ENCODE measurements at regions not wholly inside any gene's neighbourhood (a gene's known extent, or its start where the extent isn't known, plus 50 kb on each side); places are given as distances from the start of the nearest gene placed in this dataset.

DNA sequence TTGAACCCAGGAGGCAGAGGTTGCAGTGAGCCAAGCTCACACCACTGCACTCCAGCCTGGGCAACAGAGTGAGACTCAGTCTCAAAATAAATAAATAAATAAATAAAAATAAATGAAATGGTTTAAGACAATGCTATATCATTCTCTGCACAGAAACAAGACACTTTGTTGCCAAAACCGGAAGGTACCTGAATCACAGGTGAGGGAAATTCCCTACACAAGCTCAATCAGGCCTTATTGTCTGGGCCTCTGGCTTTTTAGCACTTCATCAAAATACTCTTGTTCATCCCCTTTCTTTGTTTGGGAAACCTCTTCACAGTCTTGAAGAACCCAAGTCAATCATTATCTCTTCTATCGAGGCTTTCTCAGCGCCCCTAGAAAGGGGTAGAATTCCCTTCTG lies 166.1 kb upstream of the NPSR1 start:
- Histone ChIP-seq H2AFZ (ENCODE audit: low read depth, low read length) (no peak overlapping the region), H3K4me3 (ENCODE audit: low read length) (no peak overlapping the region), H3K27me3 (ENCODE audit: insufficient read depth, low read length) (no peaks in the 10 kb centered on the region), H3K9me3 (ENCODE audit: low read length) (no peaks in the 10 kb centered on the region), H3K4me1 (ENCODE audit: insufficient read depth, low read length) (no peaks in the 10 kb centered on the region), H3K36me3 (ENCODE audit: insufficient read depth, low read length) (no peaks in the 10 kb centered on the region)

- Histone ChIP-seq H3K4me1 (ENCODE audit: insufficient read depth, low read length) (no peaks in the 10 kb centered on the region), H2AFZ (ENCODE audit: low read depth, low read length) (no peak overlapping the region), H3K27me3 (ENCODE audit: insufficient read depth, low read length) (no peaks in the 10 kb centered on the region), H3K9me3 (ENCODE audit: low read length) (no peaks in the 10 kb centered on the region), H3K36me3 (ENCODE audit: insufficient read depth, low read length) (no peaks in the 10 kb centered on the region), H3K4me3 (ENCODE audit: low read length) (no peak overlapping the region)
Measured at GRCh38 chr7:34493752-34494151, 164.3 kb upstream of the NPSR1 start.

- Histone ChIP-seq H3K4me3 (ENCODE audit: low read length) (no peak overlapping the region), H3K9me3 (ENCODE audit: low read length) (no peaks in the 10 kb centered on the region), H2AFZ (ENCODE audit: low read depth, low read length) (no peak overlapping the region), H3K36me3 (ENCODE audit: insufficient read depth, low read length) (no peaks in the 10 kb centered on the region), H3K27me3 (ENCODE audit: insufficient read depth, low read length) (no peaks in the 10 kb centered on the region), H3K4me1 (ENCODE audit: insufficient read depth, low read length) (no peaks in the 10 kb centered on the region)
Measured at GRCh38 chr7:34497153-34497777, 160.8 kb upstream of the NPSR1 start.

GRCh38 chr7:34501156-34501555 lies 156.9 kb upstream of the NPSR1 start:
- no peaks in the 10 kb centered on the region for H3K9me3 ChIP-seq (ENCODE audit: low read length)
- no peak overlapping the region for H3K4me3 ChIP-seq (ENCODE audit: low read length)
- no peaks in the 10 kb centered on the region for H3K27me3 ChIP-seq (ENCODE audit: insufficient read depth, low read length)
- no peaks in the 10 kb centered on the region for H3K36me3 ChIP-seq (ENCODE audit: insufficient read depth, low read length)
- H2AFZ ChIP-seq (ENCODE audit: low read depth, low read length): no peak overlapping the region
- H3K4me1 ChIP-seq (ENCODE audit: insufficient read depth, low read length): no peaks in the 10 kb centered on the region

- Histone ChIP-seq H3K27me3 (ENCODE audit: insufficient read depth, low read length) (no peaks in the 10 kb centered on the region), H3K4me1 (ENCODE audit: insufficient read depth, low read length) (no peaks in the 10 kb centered on the region), H3K9me3 (ENCODE audit: low read length) (no peaks in the 10 kb centered on the region), H3K4me3 (ENCODE audit: low read length) (no peak overlapping the region), H2AFZ (ENCODE audit: low read depth, low read length) (no peak overlapping the region), H3K36me3 (ENCODE audit: insufficient read depth, low read length) (no peaks in the 10 kb centered on the region)
Measured at GRCh38 chr7:34507191-34507590, 150.8 kb upstream of the NPSR1 start.

DNA sequence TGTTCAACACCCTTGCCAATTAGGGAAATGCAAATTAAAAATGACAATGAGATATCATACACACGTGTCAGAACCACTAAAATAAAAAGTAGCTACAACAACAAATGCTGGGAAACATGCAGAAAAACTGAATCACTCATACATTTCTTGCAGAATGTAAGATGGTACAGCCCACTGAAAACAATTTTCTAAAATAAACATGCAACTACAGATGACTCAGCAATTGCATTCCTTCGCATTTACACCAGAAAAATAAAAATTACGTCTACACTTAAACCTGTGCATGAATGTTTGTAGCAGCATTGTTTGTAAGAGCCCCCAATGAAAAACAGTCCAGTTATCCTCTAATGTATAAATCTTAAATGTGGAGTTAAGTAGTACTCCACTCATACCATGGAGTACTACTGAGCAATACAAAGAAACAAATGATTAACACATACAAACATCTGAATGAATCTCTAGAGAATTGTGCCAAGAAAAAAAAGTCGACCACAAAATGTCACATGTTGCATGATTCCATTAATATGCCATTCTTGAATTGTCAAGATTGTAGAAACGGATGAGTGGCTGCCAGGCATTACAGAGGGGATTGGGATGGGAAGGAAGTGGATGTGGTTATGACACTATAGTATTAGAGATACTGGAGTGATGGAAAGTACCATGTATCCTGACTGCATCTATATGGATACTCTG lies 134.6 kb upstream of the NPSR1 start:
- Histone ChIP-seq H2AFZ (ENCODE audit: low read depth, low read length) (no peak overlapping the region), H3K27me3 (ENCODE audit: insufficient read depth, low read length) (no peaks in the 10 kb centered on the region), H3K4me3 (ENCODE audit: low read length) (no peak overlapping the region), H3K9me3 (ENCODE audit: low read length) (no peaks in the 10 kb centered on the region), H3K4me1 (ENCODE audit: insufficient read depth, low read length) (no peaks in the 10 kb centered on the region), H3K36me3 (ENCODE audit: insufficient read depth, low read length) (no peaks in the 10 kb centered on the region)

DNA sequence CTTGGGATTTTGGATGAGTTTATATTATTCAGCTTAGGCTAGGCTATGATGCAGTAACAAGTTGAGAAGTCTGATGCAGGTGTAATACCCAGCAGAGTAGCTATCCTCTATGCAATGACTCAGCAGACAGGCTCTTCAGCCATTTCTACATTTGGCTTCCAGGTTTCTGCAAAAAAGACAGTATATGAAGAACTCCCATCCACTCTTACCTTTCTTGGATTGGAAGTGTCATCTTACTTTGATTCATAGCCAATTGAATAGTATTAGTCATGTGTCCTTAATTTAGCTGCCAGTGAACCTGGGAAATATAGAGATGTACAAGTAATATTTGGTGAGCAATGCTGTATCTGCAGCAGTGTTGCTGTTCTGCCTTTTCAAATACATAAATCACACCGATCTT lies 127.8 kb upstream of the NPSR1 start:
- Histone ChIP-seq H3K9me3 (ENCODE audit: low read length) (no peaks in the 10 kb centered on the region), H3K4me3 (ENCODE audit: low read length) (no peak overlapping the region), H2AFZ (ENCODE audit: low read depth, low read length) (no peak overlapping the region), H3K4me1 (ENCODE audit: insufficient read depth, low read length) (no peaks in the 10 kb centered on the region), H3K27me3 (ENCODE audit: insufficient read depth, low read length) (no peaks in the 10 kb centered on the region), H3K36me3 (ENCODE audit: insufficient read depth, low read length) (no peaks in the 10 kb centered on the region)

DNA sequence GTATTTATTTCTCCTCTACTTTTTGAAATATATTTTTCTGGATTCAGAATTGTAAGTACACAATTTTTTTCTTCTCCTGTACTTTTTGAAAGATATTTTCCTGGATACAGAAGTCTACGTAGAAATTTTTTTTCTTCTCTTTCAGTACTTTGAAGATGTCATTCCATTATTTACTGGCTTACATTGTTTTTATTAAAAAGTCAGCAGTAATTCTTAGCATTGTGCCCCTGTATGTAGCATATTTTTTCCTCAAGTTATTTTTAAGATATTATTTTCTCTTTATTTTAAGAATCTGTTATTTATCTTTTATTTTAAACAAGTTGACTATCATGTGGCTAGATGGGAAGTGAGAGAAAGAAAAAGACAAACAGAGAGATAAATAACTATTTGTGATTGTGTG lies 119.0 kb upstream of the NPSR1 start:
- no peaks in the 10 kb centered on the region for H3K36me3 ChIP-seq (ENCODE audit: insufficient read depth, low read length)
- no peak overlapping the region for H2AFZ ChIP-seq (ENCODE audit: low read depth, low read length)
- H3K4me1 ChIP-seq (ENCODE audit: insufficient read depth, low read length): no peaks in the 10 kb centered on the region
- H3K27me3 ChIP-seq (ENCODE audit: insufficient read depth, low read length): no peaks in the 10 kb centered on the region
- H3K9me3 ChIP-seq (ENCODE audit: low read length): no peaks in the 10 kb centered on the region
- H3K4me3 ChIP-seq (ENCODE audit: low read length): no peak overlapping the region

GRCh38 chr7:34544621-34545020 lies 113.4 kb upstream of the NPSR1 start:
- Histone ChIP-seq H3K27me3 (ENCODE audit: insufficient read depth, low read length) (no peaks in the 10 kb centered on the region), H3K9me3 (ENCODE audit: low read length) (no peaks in the 10 kb centered on the region), H3K4me1 (ENCODE audit: insufficient read depth, low read length) (no peaks in the 10 kb centered on the region), H2AFZ (ENCODE audit: low read depth, low read length) (no peak overlapping the region), H3K36me3 (ENCODE audit: insufficient read depth, low read length) (no peaks in the 10 kb centered on the region), H3K4me3 (ENCODE audit: low read length) (no peak overlapping the region)

DNA sequence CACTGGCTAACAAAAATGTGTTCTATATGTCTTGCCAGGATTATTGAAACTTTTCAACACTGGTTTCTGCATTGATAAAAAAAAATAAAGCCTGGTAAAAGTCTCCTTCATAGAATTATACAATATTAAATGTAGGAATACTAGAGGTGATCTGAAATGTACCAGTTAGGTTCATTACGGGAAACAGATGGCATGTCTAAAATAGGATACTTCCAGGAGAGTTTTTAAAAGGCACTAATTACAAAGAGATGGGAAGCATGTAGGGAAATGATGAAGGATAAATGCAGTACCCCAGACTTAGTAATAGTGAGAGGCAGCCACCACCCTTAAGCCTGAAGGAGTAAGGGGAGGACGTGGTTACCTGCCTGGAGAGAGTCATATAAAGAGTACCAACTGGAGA lies 107.0 kb upstream of the NPSR1 start:
- no peaks in the 10 kb centered on the region for H3K9me3 ChIP-seq (ENCODE audit: low read length)
- no peak overlapping the region for H3K4me3 ChIP-seq (ENCODE audit: low read length)
- no peaks in the 10 kb centered on the region for H3K36me3 ChIP-seq (ENCODE audit: insufficient read depth, low read length)

GRCh38 chr7:34552502-34552901 lies 105.5 kb upstream of the NPSR1 start:
- Histone ChIP-seq H3K36me3 (ENCODE audit: insufficient read depth, low read length) (no peaks in the 10 kb centered on the region), H3K9me3 (ENCODE audit: low read length) (no peaks in the 10 kb centered on the region), H2AFZ (ENCODE audit: low read depth, low read length) (no peak overlapping the region), H3K4me1 (ENCODE audit: insufficient read depth, low read length) (no peaks in the 10 kb centered on the region), H3K27me3 (ENCODE audit: insufficient read depth, low read length) (no peaks in the 10 kb centered on the region), H3K4me3 (ENCODE audit: low read length) (no peak overlapping the region)

More for the DNA sequence above, 107.0 kb upstream of the NPSR1 start:
- no peaks in the 10 kb centered on the region for H3K27me3 ChIP-seq (ENCODE audit: insufficient read depth, low read length)
- no peaks in the 10 kb centered on the region for H3K4me1 ChIP-seq (ENCODE audit: insufficient read depth, low read length)
- H2AFZ ChIP-seq (ENCODE audit: low read depth, low read length): no peak overlapping the region

- no peaks in the 10 kb centered on the region for H3K36me3 ChIP-seq (ENCODE audit: insufficient read depth, low read length)
- H3K4me3 ChIP-seq (ENCODE audit: low read length): no peak overlapping the region
- H3K4me1 ChIP-seq (ENCODE audit: insufficient read depth, low read length): no peaks in the 10 kb centered on the region
- no peaks in the 10 kb centered on the region for H3K27me3 ChIP-seq (ENCODE audit: insufficient read depth, low read length)
- no peaks in the 10 kb centered on the region for H3K9me3 ChIP-seq (ENCODE audit: low read length)
- H2AFZ ChIP-seq (ENCODE audit: low read depth, low read length): no peak overlapping the region
Measured at GRCh38 chr7:34558022-34558421, 100.0 kb upstream of the NPSR1 start.

- Histone ChIP-seq H3K9me3 (ENCODE audit: low read length) (no peaks in the 10 kb centered on the region), H3K4me1 (ENCODE audit: insufficient read depth, low read length) (no peaks in the 10 kb centered on the region), H3K4me3 (ENCODE audit: low read length) (no peak overlapping the region), H3K27me3 (ENCODE audit: insufficient read depth, low read length) (no peaks in the 10 kb centered on the region), H3K36me3 (ENCODE audit: insufficient read depth, low read length) (no peaks in the 10 kb centered on the region), H2AFZ (ENCODE audit: low read depth, low read length) (no peak overlapping the region)
Measured at GRCh38 chr7:34564091-34564490, 93.9 kb upstream of the NPSR1 start.

- Histone ChIP-seq H3K9me3 (ENCODE audit: low read length) (no peaks in the 10 kb centered on the region), H3K27me3 (ENCODE audit: insufficient read depth, low read length) (no peaks in the 10 kb centered on the region), H2AFZ (ENCODE audit: low read depth, low read length) (no peak overlapping the region), H3K4me3 (ENCODE audit: low read length) (no peak overlapping the region), H3K4me1 (ENCODE audit: insufficient read depth, low read length) (peaks cover 3% of the 10 kb centered on the region), H3K36me3 (ENCODE audit: insufficient read depth, low read length) (no peaks in the 10 kb centered on the region)
Measured at GRCh38 chr7:34567906-34568305, 90.1 kb upstream of the NPSR1 start.
